OCI-LY7 (cell line): ENCODE measurements at regions not wholly inside any gene's neighbourhood (a gene's known extent, or its start where the extent isn't known, plus 50 kb on each side); places are given as distances from the start of the nearest gene placed in this dataset.
A peak's percentile ranks its signal among the peaks of the same experiment; 100 is the strongest.
"Not testable (repeated sequence)": the region's sequence is repeated elsewhere in the genome, so short reads cannot be mapped to it uniquely, and the experiment has no call there.

Experiments used
- BruUV-seq: library from RNA; stranded (reverse); fragments of 400-500 nt; replicated peaks from 2 replicates; lab custom pipeline; 2021; lab: Mats Ljungman, UMichigan
- CTCF ChIA-PET: fragments of 300-600 bp; sonication (Branson Sonifier 250); formaldehyde crosslinking; loops from one replicate; lab custom pipeline; 2022; ENCODE audit warnings: antibody characterized with exemption; ENCODE audit not compliant: unreplicated experiment; lab: Charles Lee
- POLR2A ChIA-PET: fragments of 300-600 bp; sonication (Branson Sonifier 250); formaldehyde crosslinking; loops from one replicate; lab custom pipeline; 2022; ENCODE audit warnings: antibody characterized with exemption; lab: Charles Lee
- DNase-seq: peaks from one replicate; pipeline ENCODE4 v3.0.0-alpha.2; 2015; ENCODE audit warnings: low spot score
- H2AFZ ChIP-seq: fragments of 200-600 bp; sonication (generic), shearing (Covaris generic); 2 replicates; pipeline ENCODE4 v1.6.1; 2014; ENCODE audit warnings: mild to moderate bottlenecking, antibody characterized with exemption, low read length, moderate library complexity
- H3K27ac ChIP-seq: fragments of 200-600 bp; sonication (generic); 2 replicates; pipeline ENCODE4 v1.5.1; 2014; ENCODE audit warnings: mixed run types, low read depth, mild to moderate bottlenecking, moderate library complexity, low read length, inconsistent platforms; ENCODE audit not compliant: poor library complexity, severe bottlenecking
- H3K36me3 ChIP-seq: fragments of 200-600 bp; sonication (generic); 2 replicates; pipeline ENCODE4 v1.6.1; 2014; ENCODE audit warnings: mild to moderate bottlenecking, antibody characterized with exemption, low read length, moderate library complexity, mixed read lengths; ENCODE audit not compliant: insufficient read depth
- H3K4me1 ChIP-seq: fragments of 200-600 bp; sonication (generic); 2 replicates; pipeline ENCODE4 v1.5.1; 2014; ENCODE audit warnings: mild to moderate bottlenecking, low read length; ENCODE audit not compliant: insufficient read depth, poor library complexity, severe bottlenecking
- H3K4me2 ChIP-seq: fragments of 200-600 bp; sonication (generic); 2 replicates; pipeline ENCODE4 v1.6.1; 2014; ENCODE audit warnings: mild to moderate bottlenecking, low read length
- H3K4me3 ChIP-seq: fragments of 200-600 bp; sonication (generic); 2 replicates; pipeline ENCODE4 v1.5.1; 2014; ENCODE audit warnings: mild to moderate bottlenecking, low read depth, low read length; ENCODE audit not compliant: poor library complexity, severe bottlenecking
- H3K79me2 ChIP-seq: fragments of 200-600 bp; sonication (generic); 2 replicates; pipeline ENCODE4 v1.6.1; 2016; ENCODE audit warnings: low read depth, mild to moderate bottlenecking, low read length, moderate library complexity, mixed read lengths; ENCODE audit not compliant: insufficient read depth
- H3K9me2 ChIP-seq: fragments of 200-600 bp; sonication (generic); 2 replicates; pipeline ENCODE4 v1.6.1; 2016; ENCODE audit warnings: mild to moderate bottlenecking, low read length, mixed read lengths; ENCODE audit not compliant: insufficient read depth
- H3K9me3 ChIP-seq: fragments of 200-600 bp; sonication (generic); 2 replicates; pipeline ENCODE4 v1.6.1; 2014; ENCODE audit warnings: mild to moderate bottlenecking, mixed run types, low read length, mixed read lengths
- H4K20me1 ChIP-seq: fragments of 200-600 bp; sonication (generic); 2 replicates; pipeline ENCODE4 v1.6.1; 2014; ENCODE audit warnings: mild to moderate bottlenecking, antibody characterized with exemption, low read length, moderate library complexity, mixed read lengths; ENCODE audit not compliant: insufficient read depth
- intact Hi-C: fragments of 100-400 bp; cut with micrococcal nuclease; formaldehyde crosslinking; loops from one replicate; pipeline ENCODE4 v1.10.0; 2022; ENCODE audit not compliant: unreplicated experiment

DNA sequence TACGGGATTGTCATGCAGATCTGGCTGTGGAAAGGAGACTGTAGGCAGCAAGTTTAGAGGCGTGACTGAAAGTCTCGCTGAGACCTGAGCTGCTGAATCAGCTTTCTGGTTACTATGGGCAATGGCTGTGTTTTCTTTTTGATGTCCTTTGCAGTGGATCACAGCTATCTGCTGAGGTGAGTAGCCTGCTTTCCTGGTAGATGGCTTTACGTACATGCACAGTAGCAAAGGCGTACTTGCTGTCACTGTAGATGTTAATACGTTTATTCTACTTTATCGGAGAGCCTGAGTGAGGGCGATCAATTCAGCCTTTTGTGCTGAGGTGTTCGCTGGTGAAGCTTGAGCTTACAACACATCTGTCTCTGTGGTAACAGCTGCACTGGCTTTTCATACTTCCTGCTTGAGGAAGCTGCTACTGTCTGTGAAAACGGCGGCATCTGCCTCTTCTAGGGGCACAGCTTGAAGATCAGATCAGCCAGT is 92.9 kb upstream of the FAM90A1 start:
- POLR2A ChIA-PET, CTCF ChIA-PET, intact Hi-C loops, H3K4me3 ChIP-seq, H3K27ac ChIP-seq, H2AFZ ChIP-seq, H3K36me3 ChIP-seq, BruUV-seq, H3K9me3 ChIP-seq, H3K4me1 ChIP-seq, H3K4me2 ChIP-seq, H3K9me2 ChIP-seq, H3K79me2 ChIP-seq, H4K20me1 ChIP-seq: not testable (repeated sequence)
- DNase-seq = peak; percentile 25

DNA sequence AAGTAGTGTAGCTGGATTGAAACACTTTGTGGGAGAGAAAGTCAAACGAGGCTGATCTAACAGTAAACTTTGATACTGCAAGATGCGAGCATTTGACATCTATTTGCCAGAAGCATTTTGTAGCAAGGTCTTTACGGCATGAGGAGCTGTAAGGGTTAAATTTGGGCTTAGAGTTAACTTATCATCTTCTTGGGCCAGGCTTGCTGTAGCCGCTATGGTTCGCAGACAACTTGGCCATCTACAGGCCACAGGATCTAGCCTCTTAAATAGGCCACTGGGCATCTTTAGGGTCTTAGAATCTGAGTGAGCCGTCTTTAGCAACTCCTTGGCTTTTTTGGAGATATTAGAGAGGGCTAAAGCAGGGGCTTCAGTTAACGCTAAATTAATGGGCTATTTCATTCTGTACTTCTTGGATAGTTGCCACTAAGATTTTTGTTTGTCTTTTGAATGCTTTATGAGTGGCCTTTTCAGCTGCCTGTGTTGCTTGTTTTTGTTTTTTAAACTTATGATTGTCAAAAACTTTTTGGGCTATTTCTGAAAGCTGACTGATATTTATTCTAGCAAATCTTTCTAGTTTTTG is 93.5 kb upstream of the FAM90A1 start:
- intact Hi-C loops, H3K4me1 ChIP-seq, BruUV-seq, DNase-seq, CTCF ChIA-PET, H3K4me3 ChIP-seq, H3K36me3 ChIP-seq, H3K27ac ChIP-seq, H3K79me2 ChIP-seq, H3K4me2 ChIP-seq, H3K9me3 ChIP-seq, H3K9me2 ChIP-seq, H4K20me1 ChIP-seq, POLR2A ChIA-PET, H2AFZ ChIP-seq: not testable (repeated sequence)

DNA sequence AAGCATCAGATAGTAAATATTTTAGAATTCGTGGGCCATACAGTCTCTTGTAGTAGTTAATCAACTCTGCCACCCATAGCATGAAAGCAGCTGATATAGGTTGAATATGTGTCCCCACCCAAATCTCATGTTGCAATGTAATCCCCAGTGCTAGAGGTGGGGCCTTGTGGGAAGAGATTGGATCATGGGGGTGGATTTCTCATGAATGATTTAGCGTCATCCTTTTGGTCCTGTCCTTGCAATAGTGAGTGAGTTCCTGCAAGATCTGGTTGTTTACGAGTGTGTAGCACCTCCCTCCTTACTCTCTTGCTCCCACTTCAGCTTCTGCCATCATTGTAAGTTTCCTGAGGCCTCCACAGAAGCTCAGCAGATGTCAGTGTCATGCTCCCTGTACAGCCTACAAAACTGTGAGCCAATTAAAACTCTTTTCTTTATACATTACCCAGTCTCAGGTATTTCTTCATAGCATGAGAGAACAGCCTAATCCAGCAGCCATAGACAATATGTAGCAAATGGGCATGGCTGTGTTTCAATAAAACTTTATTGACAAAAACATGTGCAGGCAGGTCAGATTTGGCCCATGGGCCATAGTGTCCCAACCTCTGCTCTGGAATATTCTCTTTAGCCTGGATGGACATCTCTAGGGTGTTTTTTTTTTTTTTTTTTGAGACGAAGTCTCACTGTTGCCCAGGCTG is 97.9 kb upstream of the FAM90A1 start:
- H4K20me1 ChIP-seq, H2AFZ ChIP-seq, H3K4me2 ChIP-seq, DNase-seq, H3K79me2 ChIP-seq, intact Hi-C loops, H3K9me2 ChIP-seq, H3K9me3 ChIP-seq, BruUV-seq, H3K4me3 ChIP-seq, H3K27ac ChIP-seq, H3K36me3 ChIP-seq, POLR2A ChIA-PET, H3K4me1 ChIP-seq, CTCF ChIA-PET: not testable (repeated sequence)

DNA sequence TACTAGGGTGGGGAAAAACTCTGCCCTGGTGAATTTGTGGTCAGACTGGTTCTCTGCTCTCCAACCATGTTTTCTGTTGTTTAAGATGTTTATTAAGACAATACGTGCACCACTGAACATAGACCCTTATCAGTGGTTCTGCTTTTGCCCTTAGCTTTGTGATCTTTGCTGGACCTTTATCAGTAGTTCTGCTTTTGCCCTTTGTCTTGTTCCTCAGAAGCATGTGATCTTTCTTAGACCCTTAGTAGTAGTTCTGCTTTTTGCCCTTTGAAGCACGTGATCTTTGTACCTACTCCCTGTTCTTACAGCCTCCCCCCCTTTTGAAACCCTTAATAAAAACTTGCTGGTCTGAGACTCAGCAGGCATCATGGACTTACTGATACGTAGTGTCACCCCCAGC is 101.4 kb upstream of the FAM90A1 start:
- H3K4me1 ChIP-seq, BruUV-seq, H3K27ac ChIP-seq, DNase-seq, H3K9me2 ChIP-seq, H3K36me3 ChIP-seq, H3K9me3 ChIP-seq, H2AFZ ChIP-seq, POLR2A ChIA-PET, H3K4me2 ChIP-seq, H3K79me2 ChIP-seq, intact Hi-C loops, CTCF ChIA-PET, H4K20me1 ChIP-seq, H3K4me3 ChIP-seq: not testable (repeated sequence)

DNA sequence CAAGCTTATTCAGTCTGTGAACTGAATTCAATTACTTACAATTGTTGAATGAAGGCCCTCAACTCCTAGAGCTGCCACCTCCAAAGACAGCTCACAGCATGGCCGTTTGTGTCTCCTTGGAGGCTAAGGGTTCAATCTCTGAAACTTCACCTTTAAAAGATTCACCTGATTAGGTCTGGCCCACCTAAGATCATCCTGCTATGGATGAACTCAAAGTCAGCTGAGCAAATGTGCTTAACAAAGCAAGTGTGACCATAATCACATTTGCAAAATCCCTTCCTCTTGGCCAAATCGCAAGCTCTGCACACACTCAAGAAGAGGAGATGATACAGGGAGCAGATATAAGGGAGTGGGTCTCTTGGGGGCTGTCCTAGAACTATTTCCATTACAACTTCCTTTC is 105.0 kb upstream of the FAM90A1 start:
- H3K36me3 ChIP-seq, H3K4me1 ChIP-seq, BruUV-seq, DNase-seq, H3K4me3 ChIP-seq, H2AFZ ChIP-seq, H4K20me1 ChIP-seq, H3K79me2 ChIP-seq, intact Hi-C loops, H3K9me3 ChIP-seq, H3K27ac ChIP-seq, CTCF ChIA-PET, H3K4me2 ChIP-seq, POLR2A ChIA-PET, H3K9me2 ChIP-seq: not testable (repeated sequence)

GRCh38 chr12:8351073-8351472 is 104.7 kb upstream of the CLEC6A start:
- not testable (repeated sequence) for H3K36me3 ChIP-seq

More at GRCh38 chr12:8351073-8351472, 104.7 kb upstream of the CLEC6A start:
- H3K4me3 ChIP-seq, CTCF ChIA-PET, H3K4me1 ChIP-seq, H3K79me2 ChIP-seq, H3K9me3 ChIP-seq, intact Hi-C loops, H4K20me1 ChIP-seq, H2AFZ ChIP-seq, DNase-seq, H3K4me2 ChIP-seq, H3K9me2 ChIP-seq, POLR2A ChIA-PET, H3K27ac ChIP-seq, BruUV-seq: not testable (repeated sequence)
